Neuronal stem cell (in vitro differentiated cells): ENCODE measurements at regions not wholly inside any gene's neighbourhood (a gene's known extent, or its start where the extent isn't known, plus 50 kb on each side); places are given as distances from the start of the nearest gene placed in this dataset.
A peak's percentile ranks its signal among the peaks of the same experiment; 100 is the strongest.

ENCODE experiments used
- DNase-seq: peaks from one replicate; pipeline ENCODE4 v3.0.0-alpha.2; 2013; ENCODE audit warnings: low spot score
- H2AFZ ChIP-seq: one replicate; pipeline ENCODE4 v1.6.1; 2013; ENCODE audit warnings: mild to moderate bottlenecking, low read length, inconsistent platforms
- H2AK5ac ChIP-seq: 2 replicates; pipeline ENCODE4 v1.6.1; 2013; ENCODE audit warnings: low read depth, mild to moderate bottlenecking, inconsistent platforms, low read length, moderate library complexity, mixed read lengths
- H2BK120ac ChIP-seq: 2 replicates; pipeline ENCODE4 v1.6.1; 2013; ENCODE audit warnings: low read depth, mild to moderate bottlenecking, inconsistent platforms, low read length, moderate library complexity, mixed read lengths
- H2BK12ac ChIP-seq: one replicate; pipeline ENCODE4 v1.6.1; 2013; ENCODE audit warnings: low read length, inconsistent platforms
- H2BK15ac ChIP-seq: 2 replicates; pipeline ENCODE4 v1.6.1; 2013; ENCODE audit warnings: mild to moderate bottlenecking, low read length, inconsistent platforms, mixed read lengths
- H2BK5ac ChIP-seq: one replicate; pipeline ENCODE4 v1.6.1; 2013; ENCODE audit warnings: inconsistent platforms, mild to moderate bottlenecking, low read length, moderate library complexity
- H3K14ac ChIP-seq: one replicate; pipeline ENCODE4 v1.6.1; 2013; ENCODE audit warnings: low read length, inconsistent platforms
- H3K18ac ChIP-seq: 2 replicates; pipeline ENCODE4 v1.6.1; 2013; ENCODE audit warnings: low read length, inconsistent platforms
- H3K23ac ChIP-seq: 2 replicates; pipeline ENCODE4 v1.6.1; 2013; ENCODE audit warnings: low read depth, mild to moderate bottlenecking, mixed read lengths, low read length, inconsistent platforms; ENCODE audit not compliant: poor library complexity
- H3K27ac ChIP-seq: replicated peaks from 3 replicates; pipeline ENCODE4 v1.5.1; 2013; ENCODE audit warnings: low read length, inconsistent platforms
- H3K27me3 ChIP-seq, 3 experiments: 2 replicates each; pipeline ENCODE4 v1.6.1; 2013; ENCODE audit warnings: low read length in 3 of 3, mild to moderate bottlenecking in 2 of 3, inconsistent platforms in 1 of 3, low read depth in 1 of 3, mixed read lengths in 1 of 3, moderate library complexity in 1 of 3; ENCODE audit not compliant: control insufficient read depth in 3 of 3, insufficient read depth in 3 of 3
- H3K36me3 ChIP-seq, 2 donors: replicated peaks in 1 of 2; 2 replicates each; pipeline ENCODE4 v1.6.1; 2013; ENCODE audit warnings: low read length in 2 of 2; ENCODE audit not compliant: control insufficient read depth in 2 of 2, insufficient read depth in 2 of 2
- H3K4ac ChIP-seq: 2 replicates; pipeline ENCODE4 v1.6.1; 2013; ENCODE audit warnings: inconsistent platforms, mild to moderate bottlenecking, low read length, moderate library complexity
- H3K4me1 ChIP-seq, 2 donors: 1 replicate in 1 of 2; 2 replicates in 1 of 2; pipeline ENCODE4 v1.6.1; 2013; ENCODE audit warnings: low read length in 2 of 2, low read depth in 1 of 2; ENCODE audit not compliant: control insufficient read depth in 2 of 2, insufficient read depth in 1 of 2
- H3K4me2 ChIP-seq: one replicate; pipeline ENCODE4 v1.6.1; 2013; ENCODE audit warnings: mild to moderate bottlenecking, low read length, inconsistent platforms; ENCODE audit not compliant: insufficient read depth, poor library complexity, severe bottlenecking
- H3K4me3 ChIP-seq, 2 donors: 2 replicates each; pipeline ENCODE4 v1.5.1; 2013; ENCODE audit warnings: low read length in 2 of 2, mild to moderate bottlenecking in 2 of 2, inconsistent platforms in 1 of 2, moderate library complexity in 1 of 2
- H3K79me1 ChIP-seq: one replicate; pipeline ENCODE4 v1.6.1; 2013; ENCODE audit warnings: low read depth, mild to moderate bottlenecking, inconsistent platforms, low read length, moderate library complexity
- H3K9ac ChIP-seq: one replicate; pipeline ENCODE4 v1.6.1; 2013; ENCODE audit warnings: mild to moderate bottlenecking, low read depth, low read length, inconsistent platforms; ENCODE audit not compliant: poor library complexity
- H3K9me3 ChIP-seq, 2 donors: replicated peaks in 1 of 2; 2 replicates each; pipeline versions ENCODE3 to v1.6.1; 2013; ENCODE audit warnings: low read length in 2 of 2, mild to moderate bottlenecking in 2 of 2, inconsistent platforms in 1 of 2, low read depth in 1 of 2, mixed read lengths in 1 of 2, moderate library complexity in 1 of 2; ENCODE audit not compliant: control insufficient read depth in 2 of 2, insufficient read depth in 1 of 2
- H4K8ac ChIP-seq: one replicate; pipeline ENCODE4 v1.6.1; 2013; ENCODE audit warnings: low read depth, mild to moderate bottlenecking, inconsistent platforms, low read length, moderate library complexity
- H4K91ac ChIP-seq: one replicate; pipeline ENCODE4 v1.6.1; 2013; ENCODE audit warnings: low read length, low read depth, mild to moderate bottlenecking, inconsistent platforms; ENCODE audit not compliant: poor library complexity
- WGBS, 2 donors: extraction: QIAGEN DNeasy Blood & Tissue Kit; methylation state at CpG; one replicate each; pipeline ENCODE4 v1.1.7; 2013; ENCODE audit warnings: missing lambda C conversion rate in 2 of 2, mixed read lengths in 1 of 2; ENCODE audit not compliant: insufficient read length in 2 of 2, insufficient replicate concordance in 1 of 2; ENCODE audit errors: extremely low coverage in 2 of 2; 5-methylcytosine and 5-hydroxymethylcytosine counted together

- no peak overlapping the region for H4K91ac ChIP-seq
- H2BK15ac ChIP-seq, result no peak overlapping the region
- H2AK5ac ChIP-seq, result no peak overlapping the region
- no peak overlapping the region for H2BK5ac ChIP-seq
- no peak overlapping the region for H3K18ac ChIP-seq
- no peak overlapping the region for H2BK12ac ChIP-seq
- no peak overlapping the region for H3K4me3 ChIP-seq
- H3K27ac ChIP-seq, result no peak overlapping the region
- no peaks in the 10 kb centered on the region for H3K9me3 ChIP-seq
- H3K27me3 ChIP-seq, result no peaks in the 10 kb centered on the region
- no peak overlapping the region for H3K23ac ChIP-seq
- H4K8ac ChIP-seq, result no peak overlapping the region
- no peaks in the 10 kb centered on the region for H3K36me3 ChIP-seq
- H3K4me1 ChIP-seq, result peaks cover 4 to 9% of the 10 kb centered on the region in 2 donors
- no peak for DNase-seq
- no peaks in the 10 kb centered on the region for H3K79me1 ChIP-seq
- no peak overlapping the region for H3K4ac ChIP-seq
- H3K9ac ChIP-seq, result no peak overlapping the region
- H3K14ac ChIP-seq, result no peak overlapping the region
- H2BK120ac ChIP-seq, result no peak overlapping the region
- no peak overlapping the region for H3K4me2 ChIP-seq
- peak overlapping the region; percentile 71 for H2AFZ ChIP-seq
- WGBS, 2 donors, result no CpG with 5 or more reads among the region's 1 CpG
Measured at GRCh38 chr5:109953761-109954160, 264.0 kb downstream of the MAN2A1 start.

DNA sequence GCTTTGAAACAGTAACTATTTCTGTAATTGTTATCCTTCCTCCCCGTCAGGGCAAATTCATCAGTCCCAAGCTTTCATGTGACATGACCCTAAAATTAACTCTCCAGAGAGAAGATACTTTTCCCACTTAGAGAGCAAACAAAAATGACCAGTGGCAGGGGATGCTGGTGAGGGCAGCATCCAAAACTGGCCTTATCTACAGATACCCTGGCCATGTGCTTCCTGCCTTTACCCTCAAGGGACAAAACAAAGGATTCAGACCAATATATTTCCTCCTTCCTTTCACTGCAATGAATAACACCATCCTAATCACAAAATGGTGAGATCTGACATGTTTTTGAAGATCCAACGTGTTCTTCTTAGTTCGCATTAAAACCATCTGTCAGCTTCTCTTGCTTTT lies 267.2 kb downstream of the MAN2A1 start:
- no peaks in the 10 kb centered on the region for H3K36me3 ChIP-seq
- no peak overlapping the region for H2BK5ac ChIP-seq
- H3K4me1 ChIP-seq, result peaks cover 4 to 9% of the 10 kb centered on the region in 2 donors
- WGBS, 2 donors, result no CpG with 5 or more reads among the region's 3 CpGs
- H3K9ac ChIP-seq, result no peak overlapping the region
- H3K27ac ChIP-seq, result no peak overlapping the region
- H3K18ac ChIP-seq, result no peak overlapping the region
- H3K27me3 ChIP-seq, result no peaks in the 10 kb centered on the region
- no peak overlapping the region for H3K4me2 ChIP-seq
- no peak overlapping the region for H3K23ac ChIP-seq
- H2BK15ac ChIP-seq, result no peak overlapping the region
- H3K14ac ChIP-seq, result no peak overlapping the region
- H2AK5ac ChIP-seq, result no peak overlapping the region
- H2BK12ac ChIP-seq, result no peak overlapping the region
- no peak overlapping the region for H3K4ac ChIP-seq
- no peaks in the 10 kb centered on the region for H3K9me3 ChIP-seq
- no peak for DNase-seq
- H4K8ac ChIP-seq, result no peak overlapping the region
- peak overlapping the region; percentile 51 for H2AFZ ChIP-seq
- H4K91ac ChIP-seq, result no peak overlapping the region
- H3K79me1 ChIP-seq, result no peaks in the 10 kb centered on the region
- no peak overlapping the region for H3K4me3 ChIP-seq
- no peak overlapping the region for H2BK120ac ChIP-seq

GRCh38 chr5:109958082-109958481 lies 268.4 kb downstream of the MAN2A1 start:
- H3K4me1 ChIP-seq, result peaks cover 4 to 9% of the 10 kb centered on the region in 2 donors
- no peak overlapping the region for H4K8ac ChIP-seq
- H2BK5ac ChIP-seq, result no peak overlapping the region
- H2AFZ ChIP-seq, result no peak overlapping the region
- no peak overlapping the region for H4K91ac ChIP-seq
- H2BK15ac ChIP-seq, result no peak overlapping the region
- no peaks in the 10 kb centered on the region for H3K36me3 ChIP-seq
- no peak overlapping the region for H2AK5ac ChIP-seq
- no peak overlapping the region for H3K9ac ChIP-seq
- H3K79me1 ChIP-seq, result no peaks in the 10 kb centered on the region
- H3K4me2 ChIP-seq, result no peak overlapping the region
- H3K18ac ChIP-seq, result no peak overlapping the region
- DNase-seq, result no peak
- no peak overlapping the region for H3K14ac ChIP-seq
- no peak overlapping the region for H3K23ac ChIP-seq
- no peak overlapping the region for H2BK12ac ChIP-seq
- H3K9me3 ChIP-seq, result no peaks in the 10 kb centered on the region
- no peak overlapping the region for H3K4ac ChIP-seq
- H3K27me3 ChIP-seq, result no peaks in the 10 kb centered on the region
- no peak overlapping the region for H2BK120ac ChIP-seq
- no peak overlapping the region for H3K4me3 ChIP-seq
- WGBS, 2 donors, result no CpG with 5 or more reads among the region's 5 CpGs
- no peak overlapping the region for H3K27ac ChIP-seq

- no peaks in the 10 kb centered on the region for H3K9me3 ChIP-seq
- no CpG with 5 or more reads among the region's 1 CpG for WGBS, 2 donors
- H3K4me3 ChIP-seq, result no peak overlapping the region
- H3K79me1 ChIP-seq, result no peaks in the 10 kb centered on the region
- no peak overlapping the region for H3K4ac ChIP-seq
- no peak overlapping the region for H3K14ac ChIP-seq
- no peak overlapping the region for H2AFZ ChIP-seq
- H3K18ac ChIP-seq, result no peak overlapping the region
- H3K23ac ChIP-seq, result no peak overlapping the region
- H2BK120ac ChIP-seq, result no peak overlapping the region
- no peaks in the 10 kb centered on the region for H3K36me3 ChIP-seq
- H4K8ac ChIP-seq, result no peak overlapping the region
- no peak overlapping the region for H3K9ac ChIP-seq
- H3K4me2 ChIP-seq, result no peak overlapping the region
- DNase-seq, result no peak
- no peak overlapping the region for H2BK12ac ChIP-seq
- H2AK5ac ChIP-seq, result no peak overlapping the region
- H2BK5ac ChIP-seq, result no peak overlapping the region
- H4K91ac ChIP-seq, result no peak overlapping the region
- H3K27me3 ChIP-seq, result no peaks in the 10 kb centered on the region
- H3K4me1 ChIP-seq, result no peaks in the 10 kb centered on the region
- no peak overlapping the region for H2BK15ac ChIP-seq
- no peak overlapping the region for H3K27ac ChIP-seq
Measured at GRCh38 chr5:109959652-109960051, 269.9 kb downstream of the MAN2A1 start.
